Right atrium auricular region (tissue), 2 donors: ENCODE measurements at regions not wholly inside any gene's neighbourhood (a gene's known extent, or its start where the extent isn't known, plus 50 kb on each side); places are given as distances from the start of the nearest gene placed in this dataset.

Experiments
- DNase-seq: peaks from one replicate; pipeline ENCODE4 v3.0.0-alpha.2; 2019; ENCODE audit warnings: low spot score
- H3K27ac ChIP-seq, 2 donors: fragments of 200-600 bp; sonication (generic); 1 replicate in 1 of 2; 2 replicates in 1 of 2; pipeline ENCODE4 v1.5.1; 2016 to 2019
- H3K27me3 ChIP-seq, 2 donors: fragments of 200-600 bp; sonication (generic); one replicate each; pipeline versions ENCODE4 v1.5.1 to v1.6.0; 2017 to 2019
- H3K36me3 ChIP-seq: fragments of 200-600 bp; sonication (generic); one replicate; pipeline ENCODE4 v1.5.1; 2016
- H3K4me1 ChIP-seq, 2 donors: fragments of 200-600 bp; sonication (generic); one replicate each; pipeline versions ENCODE4 v1.5.1 to v1.6.0; 2017 to 2019
- H3K4me3 ChIP-seq, 2 donors: fragments of 200-600 bp; sonication (generic); 1 replicate in 1 of 2; 2 replicates in 1 of 2; pipeline ENCODE4 v1.5.1; 2017 to 2019; ENCODE audit warnings: mild to moderate bottlenecking in 1 of 2, moderate library complexity in 1 of 2
- H3K9me3 ChIP-seq, 2 donors: fragments of 200-600 bp; sonication (generic); one replicate each; pipeline ENCODE4 v1.5.1; 2019
- TF ChIP-seq, protein P1 (sequence below), 2 donors: fragments of 200-600 bp; sonication (generic); IDR thresholded peaks; one replicate each; pipeline ENCODE4 v1.5.1; 2019; ENCODE audit warnings: antibody characterized with exemption in 2 of 2

- Histone ChIP-seq H3K9me3 (peaks cover 0 to 9% of the 10 kb centered on the region in 2 donors), H3K27ac (no peak overlapping the region), H3K4me1 (no peaks in the 10 kb centered on the region), H3K27me3 (no peaks in the 10 kb centered on the region), H3K36me3 (no peaks in the 10 kb centered on the region), H3K4me3 (no peak overlapping the region)
- TF ChIP-seq, protein P1, sequence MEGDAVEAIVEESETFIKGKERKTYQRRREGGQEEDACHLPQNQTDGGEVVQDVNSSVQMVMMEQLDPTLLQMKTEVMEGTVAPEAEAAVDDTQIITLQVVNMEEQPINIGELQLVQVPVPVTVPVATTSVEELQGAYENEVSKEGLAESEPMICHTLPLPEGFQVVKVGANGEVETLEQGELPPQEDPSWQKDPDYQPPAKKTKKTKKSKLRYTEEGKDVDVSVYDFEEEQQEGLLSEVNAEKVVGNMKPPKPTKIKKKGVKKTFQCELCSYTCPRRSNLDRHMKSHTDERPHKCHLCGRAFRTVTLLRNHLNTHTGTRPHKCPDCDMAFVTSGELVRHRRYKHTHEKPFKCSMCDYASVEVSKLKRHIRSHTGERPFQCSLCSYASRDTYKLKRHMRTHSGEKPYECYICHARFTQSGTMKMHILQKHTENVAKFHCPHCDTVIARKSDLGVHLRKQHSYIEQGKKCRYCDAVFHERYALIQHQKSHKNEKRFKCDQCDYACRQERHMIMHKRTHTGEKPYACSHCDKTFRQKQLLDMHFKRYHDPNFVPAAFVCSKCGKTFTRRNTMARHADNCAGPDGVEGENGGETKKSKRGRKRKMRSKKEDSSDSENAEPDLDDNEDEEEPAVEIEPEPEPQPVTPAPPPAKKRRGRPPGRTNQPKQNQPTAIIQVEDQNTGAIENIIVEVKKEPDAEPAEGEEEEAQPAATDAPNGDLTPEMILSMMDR (IDR thresholded peaks at IDR 0.05), result no peak
- DNase-seq, result no peak
Observed at GRCh38 chr15:98321896-98322295, 326.4 kb upstream of the IGF1R start.

DNA sequence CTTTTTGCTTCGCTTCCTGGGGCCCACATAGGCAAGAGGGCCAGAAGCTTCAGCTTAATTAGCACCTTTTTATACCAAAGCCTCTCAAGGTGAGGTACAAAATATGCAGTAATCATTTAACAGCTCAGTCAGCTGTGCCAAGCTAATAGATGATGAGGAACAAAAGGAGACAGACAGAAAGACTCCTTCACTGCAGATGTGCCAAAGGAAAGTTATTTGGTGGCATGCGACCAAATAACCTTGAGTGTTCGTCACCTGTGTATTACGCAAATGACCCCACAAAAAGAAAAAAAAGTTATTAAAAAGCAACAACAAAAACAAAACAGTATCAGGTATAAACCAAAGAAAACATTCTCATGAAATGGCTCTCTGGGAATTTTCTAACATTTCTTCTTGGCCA, 325.8 kb upstream of the IGF1R start:
- Histone ChIP-seq H3K9me3 (peaks cover 0 to 9% of the 10 kb centered on the region in 2 donors), H3K4me3 (no peak overlapping the region), H3K27ac (no peak overlapping the region), H3K27me3 (no peaks in the 10 kb centered on the region), H3K36me3 (no peaks in the 10 kb centered on the region), H3K4me1 (no peaks in the 10 kb centered on the region)
- DNase-seq, result no peak
- TF ChIP-seq, protein P1 (IDR thresholded peaks at IDR 0.05), result no peak

GRCh38 chr15:98324341-98324970, 323.9 kb upstream of the IGF1R start:
- Histone ChIP-seq H3K4me3 (no peak overlapping the region), H3K27ac (no peak overlapping the region), H3K9me3 (peaks cover 0 to 9% of the 10 kb centered on the region in 2 donors), H3K36me3 (no peaks in the 10 kb centered on the region), H3K4me1 (no peaks in the 10 kb centered on the region), H3K27me3 (no peaks in the 10 kb centered on the region)
- DNase-seq, result no peak
- TF ChIP-seq, protein P1 (IDR thresholded peaks at IDR 0.05), result no peak

DNA sequence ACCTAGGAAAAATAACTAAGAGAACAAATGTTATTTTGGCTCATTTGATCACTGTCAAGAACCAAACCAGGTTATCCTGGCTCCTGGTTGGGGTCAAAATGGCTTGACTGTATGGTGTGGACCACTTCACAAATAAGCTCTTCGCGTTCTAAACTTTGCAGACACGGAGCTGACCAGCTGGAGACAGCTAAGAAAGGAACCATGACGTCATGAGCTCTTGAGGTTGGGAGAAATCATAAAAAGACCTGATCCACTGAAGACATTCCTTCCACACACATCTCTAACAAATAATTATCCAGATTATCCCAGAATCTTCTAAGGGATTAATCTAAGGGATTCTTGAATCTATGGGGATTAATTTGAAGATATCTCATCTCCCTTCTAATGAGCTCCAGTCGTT, 321.5 kb upstream of the IGF1R start:
- H3K9me3 ChIP-seq, result peaks cover 0 to 11% of the 10 kb centered on the region in 2 donors
- TF ChIP-seq, protein P1 (IDR thresholded peaks at IDR 0.05), result no peak
- H3K4me1 ChIP-seq, result no peaks in the 10 kb centered on the region
- DNase-seq, result no peak
- no peak overlapping the region for H3K27ac ChIP-seq
- no peak overlapping the region for H3K4me3 ChIP-seq
- H3K36me3 ChIP-seq, result no peaks in the 10 kb centered on the region
- no peaks in the 10 kb centered on the region for H3K27me3 ChIP-seq

GRCh38 chr15:98330258-98330657, 318.1 kb upstream of the IGF1R start:
- TF ChIP-seq, protein P1 (IDR thresholded peaks at IDR 0.05), result no peak
- H3K27me3 ChIP-seq, result no peaks in the 10 kb centered on the region
- H3K4me1 ChIP-seq, result no peaks in the 10 kb centered on the region
- DNase-seq, result peak; percentile 11
- H3K36me3 ChIP-seq, result no peaks in the 10 kb centered on the region
- H3K27ac ChIP-seq, result no peak overlapping the region
- no peak overlapping the region for H3K4me3 ChIP-seq
- H3K9me3 ChIP-seq, result peaks cover 0 to 5% of the 10 kb centered on the region in 2 donors
